Pancreas (tissue), 10 donors: ENCODE measurements at regions not wholly inside any gene's neighbourhood (a gene's known extent, or its start where the extent isn't known, plus 50 kb on each side); places are given as distances from the start of the nearest gene placed in this dataset.

Experiments
- ATAC-seq, 4 donors: fragments of 200-7000 bp; cut with Tn5 transposase; one replicate each; pipeline versions ENCODE4 v1.8.0 to v1.9.1; 2020; ENCODE audit warnings: mild to moderate bottlenecking in 4 of 4, moderate library complexity in 4 of 4
- DNase-seq, 6 donors: peaks; one replicate each; pipeline ENCODE4 v3.0.0-alpha.2; 2020
- FAIRE-seq: peaks from 2 replicates; lab custom pipeline; 2012; peaks lifted over from hg19 to GRCh38; lab: Jason Lieb, UNC
- H3K27ac ChIP-seq, 4 donors: fragments of 200-600 bp; sonication (generic); 1 replicate in 3 of 4; 2 replicates in 1 of 4; pipeline versions ENCODE4 v1.5.0 to v1.8.0; 2020
- H3K27me3 ChIP-seq, 4 donors: fragments of 200-600 bp; one replicate each; pipeline ENCODE4 v1.8.0; 2021
- H3K36me3 ChIP-seq, 3 donors: fragments of 200-600 bp; sonication (generic) in 1 of 3; one replicate each; pipeline versions ENCODE4 v1.5.0 to v1.8.0; 2020 to 2021
- H3K4me1 ChIP-seq, 3 donors: fragments of 200-600 bp; one replicate each; pipeline ENCODE4 v1.8.0; 2021
- H3K4me3 ChIP-seq, 4 donors: fragments of 200-600 bp; sonication (generic) in 2 of 4; one replicate each; pipeline versions ENCODE4 v1.5.0 to v1.8.0; 2020 to 2021
- H3K9me3 ChIP-seq, 4 donors: fragments of 200-600 bp; one replicate each; pipeline ENCODE4 v1.8.0; 2021
- WGBS, 2 donors: extraction: QIAGEN DNeasy Blood & Tissue Kit; methylation state at CpG; one replicate each; pipeline ENCODE4 v1.1.7; 2013; 5-methylcytosine and 5-hydroxymethylcytosine counted together
- intact Hi-C, 3 donors: fragments of 100-400 bp; cut with DNase I; formaldehyde crosslinking; loops; one replicate each; pipeline versions ENCODE4 v1.11.1 to v1.14.2; 2022
- TF ChIP-seq, protein P1 (sequence below), 4 donors: fragments of 200-600 bp; sonication (generic) in 3 of 4; IDR thresholded peaks; one replicate each; pipeline versions ENCODE4 v1.5.0 to v1.8.0; 2021; ENCODE audit warnings: antibody characterized with exemption in 4 of 4
- donor health status: healthy with polysubstance abuse.
- donor health status: DM: no; HTN: no; CAD: no; lungs with moderate emphysema.
- donor health status: DM: no; HTN: no; CAD: no.
- donor health status: control.
- donor health status: control.
- donor health status: Bipolar disorder and iron deficiency.
- donor health status: DM: yes; HTN: yes; CAD: no.
- donor health status: DM: no; HTN: no; CAD: no.
- donor health status: DM: no; HTN: no; CAD: no.
- donor health status: DM: yes; HTN: yes; CAD: no.

- Histone ChIP-seq H3K27me3 (no peaks in the 10 kb centered on the region), H3K4me3 (no peak overlapping the region), H3K9me3 (no peaks in the 10 kb centered on the region), H3K36me3 (no peaks in the 10 kb centered on the region), H3K27ac (no peak overlapping the region), H3K4me1 (no peaks in the 10 kb centered on the region)
- TF ChIP-seq, protein P1, sequence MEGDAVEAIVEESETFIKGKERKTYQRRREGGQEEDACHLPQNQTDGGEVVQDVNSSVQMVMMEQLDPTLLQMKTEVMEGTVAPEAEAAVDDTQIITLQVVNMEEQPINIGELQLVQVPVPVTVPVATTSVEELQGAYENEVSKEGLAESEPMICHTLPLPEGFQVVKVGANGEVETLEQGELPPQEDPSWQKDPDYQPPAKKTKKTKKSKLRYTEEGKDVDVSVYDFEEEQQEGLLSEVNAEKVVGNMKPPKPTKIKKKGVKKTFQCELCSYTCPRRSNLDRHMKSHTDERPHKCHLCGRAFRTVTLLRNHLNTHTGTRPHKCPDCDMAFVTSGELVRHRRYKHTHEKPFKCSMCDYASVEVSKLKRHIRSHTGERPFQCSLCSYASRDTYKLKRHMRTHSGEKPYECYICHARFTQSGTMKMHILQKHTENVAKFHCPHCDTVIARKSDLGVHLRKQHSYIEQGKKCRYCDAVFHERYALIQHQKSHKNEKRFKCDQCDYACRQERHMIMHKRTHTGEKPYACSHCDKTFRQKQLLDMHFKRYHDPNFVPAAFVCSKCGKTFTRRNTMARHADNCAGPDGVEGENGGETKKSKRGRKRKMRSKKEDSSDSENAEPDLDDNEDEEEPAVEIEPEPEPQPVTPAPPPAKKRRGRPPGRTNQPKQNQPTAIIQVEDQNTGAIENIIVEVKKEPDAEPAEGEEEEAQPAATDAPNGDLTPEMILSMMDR (IDR thresholded peaks at IDR 0.05) = no peak
- ATAC-seq (no peak), FAIRE-seq (no peak), DNase-seq (no peak)
- intact Hi-C loops = no loop called here
- WGBS, 2 donors = 94 to 97% methylated on average over 1 of the region's 1 CpG
Observed at GRCh38 chr14:25472700-25473099, 422.8 kb upstream of the STXBP6 start.

DNA sequence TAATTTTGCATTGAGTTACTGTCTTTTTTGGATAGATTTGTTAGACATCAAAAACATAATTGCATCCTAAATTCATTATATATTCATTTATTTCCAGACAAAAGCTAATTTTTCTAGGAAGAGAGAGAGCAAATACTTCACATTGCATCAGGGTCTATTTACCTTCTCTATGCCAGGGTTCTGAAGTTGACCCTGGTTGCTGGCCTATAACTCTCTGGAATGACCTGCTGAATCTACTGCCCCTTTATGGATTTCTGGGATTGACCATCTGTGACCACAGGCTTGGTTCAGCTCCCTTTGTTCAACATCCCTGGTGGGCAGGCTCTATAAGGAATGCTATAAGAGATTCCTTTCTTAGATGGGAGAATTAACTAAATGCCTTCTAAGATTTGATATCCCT is 414.8 kb upstream of the STXBP6 start:
- Histone ChIP-seq H3K27me3 (no peaks in the 10 kb centered on the region), H3K27ac (no peak overlapping the region), H3K36me3 (no peaks in the 10 kb centered on the region), H3K4me3 (no peak overlapping the region), H3K9me3 (no peaks in the 10 kb centered on the region), H3K4me1 (no peaks in the 10 kb centered on the region)
- DNase-seq (no peak), FAIRE-seq (no peak), ATAC-seq (no peak)
- intact Hi-C loops = no loop called here
- TF ChIP-seq, protein P1 (IDR thresholded peaks at IDR 0.05) = no peak

GRCh38 chr14:25464078-25464477 is 414.1 kb upstream of the STXBP6 start:
- Histone ChIP-seq H3K27ac (no peak overlapping the region), H3K4me3 (no peak overlapping the region), H3K27me3 (no peaks in the 10 kb centered on the region), H3K36me3 (no peaks in the 10 kb centered on the region), H3K4me1 (no peaks in the 10 kb centered on the region), H3K9me3 (no peaks in the 10 kb centered on the region)
- FAIRE-seq (no peak), DNase-seq (no peak), ATAC-seq (no peak)
- TF ChIP-seq, protein P1 (IDR thresholded peaks at IDR 0.05) = no peak
- intact Hi-C loops = no loop called here

GRCh38 chr14:25463480-25463879 is 413.5 kb upstream of the STXBP6 start:
- no peaks in the 10 kb centered on the region for H3K9me3 ChIP-seq
- H3K4me3 ChIP-seq = no peak overlapping the region
- intact Hi-C loops = no loop called here
- H3K27ac ChIP-seq = no peak overlapping the region
- DNase-seq (no peak), FAIRE-seq (no peak), ATAC-seq (no peak)
- WGBS, 2 donors = 35 to 39% methylated on average over 1 of the region's 1 CpG
- TF ChIP-seq, protein P1 (IDR thresholded peaks at IDR 0.05) = no peak
- no peaks in the 10 kb centered on the region for H3K36me3 ChIP-seq
- H3K27me3 ChIP-seq = no peaks in the 10 kb centered on the region
- H3K4me1 ChIP-seq = no peaks in the 10 kb centered on the region

DNA sequence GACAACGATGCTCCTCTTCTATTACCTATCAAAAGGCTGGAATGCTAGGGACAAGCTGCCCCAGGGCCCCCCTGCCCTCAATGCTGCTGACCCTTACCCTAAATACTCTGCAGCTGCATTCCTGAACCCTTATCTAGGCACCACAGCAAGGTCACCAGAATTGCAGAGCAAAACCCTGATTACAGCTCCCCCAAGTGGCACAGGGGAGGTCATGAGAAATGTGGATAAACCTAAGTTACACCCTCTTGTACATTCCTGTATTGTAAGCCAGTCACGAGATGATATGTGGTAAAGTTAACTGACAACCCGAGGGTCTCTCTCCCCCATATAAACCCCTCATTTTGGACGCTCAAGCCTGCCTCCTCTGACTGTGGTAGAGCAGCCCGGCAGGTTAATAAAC is 411.8 kb upstream of the STXBP6 start:
- DNase-seq (no peak), ATAC-seq (no peak), FAIRE-seq (no peak)
- Histone ChIP-seq H3K27ac (no peak overlapping the region), H3K27me3 (no peaks in the 10 kb centered on the region), H3K36me3 (no peaks in the 10 kb centered on the region), H3K9me3 (no peaks in the 10 kb centered on the region), H3K4me1 (no peaks in the 10 kb centered on the region), H3K4me3 (no peak overlapping the region)
- intact Hi-C loops = no loop called here
- TF ChIP-seq, protein P1 (IDR thresholded peaks at IDR 0.05) = no peak
- 58 to 70% methylated on average over 5 of the region's 5 CpGs for WGBS, 2 donors
